Stimulated activated CD8-positive, alpha-beta memory T cell treated with anti-CD3 and anti-CD28 coated beads, Interleukin-15, amount 100 ng/mL, for 4 hours (primary cell): ENCODE measurements at regions not wholly inside any gene's neighbourhood (a gene's known extent, or its start where the extent isn't known, plus 50 kb on each side); places are given as distances from the start of the nearest gene placed in this dataset.

Experiments
- DNase-seq, 2 donors: peaks; one replicate each; pipeline ENCODE4 v3.0.0-alpha.2; 2020; ENCODE audit warnings: low read depth in 2 of 2

DNA sequence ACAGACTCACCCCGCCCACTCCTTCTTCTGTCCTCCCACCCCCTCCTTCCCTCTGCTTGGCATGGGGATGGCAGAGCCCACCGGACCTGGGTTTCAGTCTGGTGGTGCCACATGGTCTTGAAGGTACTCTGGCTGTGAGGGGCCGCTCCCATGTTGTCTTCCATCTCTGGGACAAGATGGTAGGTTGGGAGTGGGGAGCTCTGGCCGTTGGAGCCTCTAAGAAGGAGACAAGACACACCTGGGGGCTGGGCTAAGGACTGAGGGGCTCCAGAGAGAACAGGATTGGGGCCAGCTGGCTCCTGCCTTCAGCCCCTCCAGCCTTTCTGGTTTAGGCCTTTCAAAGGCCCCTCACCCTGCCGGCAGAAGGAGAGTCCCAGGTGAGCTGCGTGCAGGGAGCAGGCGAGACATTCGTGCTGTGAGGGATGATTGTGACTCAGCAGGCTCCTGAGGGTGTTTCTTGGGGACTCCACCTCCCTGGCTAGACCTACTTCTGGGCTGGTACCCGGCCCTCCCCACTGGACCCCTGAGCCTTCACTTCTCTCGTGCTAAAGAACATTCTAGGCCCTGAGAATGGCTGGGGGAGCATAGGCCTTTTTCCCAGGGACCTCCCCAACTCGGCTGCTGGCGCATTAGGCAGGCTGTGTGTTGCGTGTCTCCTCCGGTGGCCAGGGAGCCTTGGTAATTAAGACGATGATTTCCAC, 128.2 kb upstream of the HAAO start:
- no peak for DNase-seq

DNA sequence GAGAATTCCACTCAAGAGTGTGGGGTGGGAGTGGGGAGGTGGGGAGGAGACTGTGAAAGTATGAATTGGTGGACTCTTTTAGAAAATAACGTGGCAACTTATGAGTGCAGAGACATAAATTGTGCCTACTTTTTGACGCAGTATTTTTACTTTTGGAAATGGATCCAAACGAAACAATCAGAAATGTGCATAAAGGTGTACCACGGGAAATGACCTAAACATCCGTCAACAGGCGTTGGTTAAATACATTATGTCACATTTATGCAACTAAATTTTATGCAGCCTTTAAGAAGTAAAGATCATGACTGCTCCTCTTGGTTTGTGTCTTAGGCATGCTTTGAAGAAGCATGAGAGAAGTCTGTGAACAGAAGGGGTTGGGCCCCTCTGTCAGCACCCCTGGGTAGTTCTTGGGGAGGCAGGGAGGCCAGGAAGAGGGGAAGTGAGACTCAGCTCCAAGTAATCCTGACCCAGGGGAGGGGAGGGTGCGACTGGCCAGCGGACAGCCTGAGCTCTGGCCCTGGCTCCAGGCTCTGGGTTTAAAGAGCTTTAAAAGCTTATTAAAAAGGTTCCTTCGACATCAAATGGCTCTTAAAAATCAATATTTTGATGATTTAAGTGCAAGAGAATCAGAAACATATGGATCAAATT, 126.4 kb upstream of the HAAO start:
- DNase-seq: no peak

DNA sequence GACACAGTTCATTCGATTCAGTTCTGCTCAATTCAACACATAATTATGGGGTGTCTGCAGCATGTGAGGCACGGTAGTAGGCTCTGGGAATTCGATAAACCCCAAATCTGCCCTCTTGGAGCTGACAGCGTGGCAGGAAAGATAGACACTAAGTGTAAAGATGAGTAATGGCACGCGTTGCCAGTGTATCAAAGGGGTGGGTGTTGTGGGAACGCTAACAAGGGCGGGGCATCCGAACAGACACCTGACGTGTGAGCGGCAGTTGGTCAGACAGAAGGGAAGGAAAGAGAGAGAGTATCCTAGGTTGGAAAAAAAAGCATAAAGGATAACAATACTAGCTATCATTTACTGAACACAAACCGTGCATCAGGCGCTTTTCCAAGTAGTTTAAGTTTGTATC, 125.7 kb upstream of the HAAO start:
- no peak for DNase-seq

DNA sequence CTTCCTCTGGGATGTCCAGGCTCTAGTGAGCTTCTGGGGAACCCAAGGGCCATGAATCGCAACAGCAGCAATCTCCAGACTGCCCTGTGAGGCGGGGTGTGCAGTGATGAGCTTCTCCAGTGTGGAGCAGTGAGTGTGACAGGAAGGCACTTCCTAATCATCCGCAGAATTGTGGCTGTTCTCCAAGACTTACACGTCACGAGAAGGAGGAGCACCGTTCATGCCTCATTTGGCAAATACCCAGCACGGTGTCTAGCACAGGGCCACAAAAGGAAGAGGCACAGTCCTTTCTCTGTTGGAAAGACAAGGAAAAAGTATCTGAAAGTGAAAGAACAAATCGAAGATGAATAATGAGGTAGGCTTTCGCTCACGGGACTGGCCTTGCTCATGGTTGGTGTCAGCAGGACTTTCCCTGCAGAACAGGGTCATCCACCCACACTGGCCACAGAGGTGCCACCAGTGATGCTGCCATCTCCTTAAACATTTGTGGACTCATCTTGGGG, 125.1 kb upstream of the HAAO start:
- no peak for DNase-seq

DNA sequence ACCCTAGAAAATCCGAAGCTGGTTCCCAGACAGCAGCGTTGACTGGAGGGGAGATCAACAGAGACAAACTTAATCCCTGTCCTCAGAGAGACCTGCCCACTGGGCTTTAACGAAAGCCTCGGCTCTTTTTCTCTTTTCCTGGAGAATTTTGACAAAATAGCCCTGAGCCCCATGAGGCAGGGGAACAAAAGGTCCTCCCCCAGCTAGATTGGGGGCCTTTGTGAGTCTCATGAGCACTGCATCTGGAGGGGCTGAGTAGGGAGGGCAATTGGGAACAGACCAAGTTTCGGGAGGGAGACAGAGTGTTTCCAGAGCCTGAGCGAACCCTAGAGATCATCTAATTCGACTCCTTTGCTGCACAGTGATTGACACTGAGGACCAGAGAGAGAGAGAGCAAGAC, 123.9 kb upstream of the HAAO start:
- DNase-seq: no peak

DNA sequence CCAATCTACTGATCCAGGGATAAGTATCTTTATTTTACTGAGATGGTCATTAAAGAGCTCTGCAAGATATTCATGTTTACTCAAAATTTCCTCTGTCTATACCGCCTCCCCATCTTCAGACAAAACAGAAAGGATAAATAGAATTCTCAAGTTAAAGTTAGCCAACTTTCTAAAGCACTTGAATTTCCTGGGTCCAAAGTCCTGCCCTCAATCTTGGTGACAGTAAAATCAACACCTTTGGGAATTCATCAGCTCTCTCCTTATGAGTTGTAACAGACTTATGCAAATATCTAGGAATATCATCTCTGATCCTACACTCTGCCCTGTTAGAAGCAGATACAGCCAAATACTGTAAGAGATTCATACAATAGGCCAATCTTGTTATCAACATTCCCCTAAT, 122.5 kb upstream of the HAAO start:
- no peak for DNase-seq

DNA sequence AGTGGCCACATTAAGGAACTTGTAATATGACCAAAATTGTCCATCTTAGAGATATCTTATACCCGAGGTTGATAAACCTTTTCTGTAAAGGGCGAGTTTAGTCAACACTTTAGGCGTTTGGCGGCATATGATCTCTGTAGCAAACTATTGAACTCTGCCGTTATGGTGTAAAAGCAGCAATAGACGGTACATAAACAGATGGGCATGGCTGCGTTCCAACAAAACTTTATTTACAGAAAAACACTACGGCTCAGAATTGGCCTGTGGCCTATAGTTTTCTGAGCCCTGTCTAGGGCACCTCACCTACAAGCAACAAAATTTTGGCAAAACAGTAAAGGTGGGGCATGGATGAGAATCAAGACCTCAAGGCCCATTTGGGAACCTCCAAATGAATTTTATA, 121.9 kb upstream of the HAAO start:
- no peak for DNase-seq

DNA sequence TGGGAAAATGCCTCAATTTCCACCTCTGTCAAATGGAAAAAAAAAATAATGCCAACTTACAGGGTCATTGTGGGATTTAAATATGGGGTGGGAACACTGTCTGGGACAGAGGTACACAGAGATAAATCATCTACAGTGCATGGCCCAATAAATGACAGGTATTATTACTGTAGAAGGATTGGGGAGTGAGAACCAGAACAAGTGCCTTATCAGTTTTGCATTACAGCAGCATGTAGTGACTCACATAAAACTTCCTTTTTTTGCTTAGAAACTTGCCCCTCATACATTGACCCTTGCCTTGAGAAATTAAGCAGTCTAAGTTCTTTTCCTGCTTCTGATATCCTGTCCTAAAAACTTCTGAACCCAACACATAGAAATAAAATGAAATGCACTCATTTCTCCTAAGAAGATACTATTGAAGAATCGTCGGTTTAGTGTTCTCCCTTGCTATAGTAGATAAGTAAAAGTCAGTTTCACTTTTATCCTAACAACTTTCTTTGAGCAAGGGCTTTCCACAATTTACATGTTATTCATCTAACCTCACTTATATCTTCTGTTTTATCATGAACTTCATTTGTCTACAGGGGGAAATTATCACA, 121.0 kb upstream of the HAAO start:
- DNase-seq: no peak

DNA sequence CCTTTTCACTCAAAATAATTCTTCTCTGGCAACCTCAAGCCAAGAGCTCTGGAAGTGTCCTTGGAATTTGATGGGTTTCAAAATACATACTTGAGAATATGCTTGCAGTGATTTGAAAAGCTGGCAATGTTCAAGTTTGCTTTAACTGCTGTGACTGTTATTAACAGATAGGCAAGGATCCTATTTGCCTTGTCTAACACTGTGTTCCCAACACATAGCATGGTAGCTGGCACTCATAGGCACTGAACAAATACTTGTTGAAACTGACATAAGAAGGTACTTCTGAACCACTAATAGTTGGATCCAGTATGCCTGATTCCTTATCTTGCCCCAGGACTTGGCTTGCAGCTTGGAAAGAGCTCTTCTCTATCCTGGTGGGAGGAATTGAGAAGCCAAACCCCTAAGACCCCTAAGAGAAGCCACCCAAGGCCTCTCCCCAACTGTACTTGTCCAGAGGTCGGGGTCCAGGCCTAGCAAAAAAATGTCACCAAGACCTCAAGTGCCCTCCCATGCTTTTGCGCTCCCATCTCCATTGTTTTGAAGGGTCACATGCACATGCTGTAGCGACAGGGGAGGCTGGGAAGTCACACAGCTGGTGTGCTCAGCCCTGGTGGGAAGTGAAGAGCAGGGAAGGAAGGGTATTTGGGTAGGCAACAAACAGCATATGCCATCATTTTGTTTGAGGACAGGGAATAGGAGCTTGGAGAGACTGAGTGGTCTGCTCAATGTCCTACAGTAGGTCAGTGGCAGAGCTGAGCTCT, 118.4 kb upstream of the HAAO start:
- DNase-seq: no peak

DNA sequence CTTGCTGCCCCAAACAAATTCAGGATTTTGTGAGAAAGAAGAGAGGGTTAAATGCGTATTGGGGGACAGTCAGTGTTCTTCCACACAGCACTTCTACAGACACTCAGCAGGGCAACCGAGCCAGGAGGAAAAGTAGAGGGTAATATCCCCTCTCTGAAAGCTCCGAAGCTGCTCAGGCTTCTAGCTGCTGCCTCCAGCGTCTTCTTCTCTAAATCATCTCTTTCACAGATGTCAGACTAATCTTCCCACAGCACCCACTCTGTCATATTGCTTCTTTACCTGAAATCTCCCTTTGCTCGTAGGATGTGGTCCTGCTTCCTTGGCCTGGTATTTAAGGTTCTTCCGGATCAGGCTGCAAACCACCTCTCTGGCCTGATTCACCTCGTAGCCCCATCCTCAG, 117.6 kb upstream of the HAAO start:
- DNase-seq: no peak

DNA sequence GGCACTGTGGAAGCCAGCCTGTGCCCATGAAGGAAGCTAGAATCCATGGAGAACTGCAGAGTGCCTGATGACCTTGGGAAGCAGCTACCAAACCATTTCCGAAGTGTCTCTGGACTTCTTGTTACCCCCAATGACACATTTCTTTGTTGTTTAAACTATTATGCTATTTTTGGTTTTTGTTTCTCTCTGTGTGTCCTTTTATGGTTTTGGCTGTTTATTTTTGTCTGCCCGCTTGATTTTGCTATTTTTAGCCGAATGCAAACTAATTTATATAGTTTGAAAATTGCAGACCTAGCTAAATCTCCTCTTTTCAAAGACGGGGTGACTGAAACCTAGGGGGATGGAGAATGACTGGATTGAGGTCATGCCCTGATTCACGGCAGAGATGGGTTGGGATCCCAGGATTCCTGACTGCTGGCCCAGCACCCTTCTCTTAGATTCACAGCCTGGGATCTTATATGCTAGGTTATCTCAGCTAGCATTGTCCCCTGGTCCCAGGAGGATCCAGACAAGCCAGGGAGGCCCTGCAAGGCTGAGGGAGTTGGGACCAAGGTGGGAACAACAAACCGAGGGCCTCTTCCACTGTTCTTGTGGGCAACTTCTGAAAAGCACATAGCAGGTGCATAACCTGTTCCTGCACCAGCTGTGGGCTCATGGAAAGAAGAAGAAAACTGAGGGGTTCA, 116.3 kb upstream of the HAAO start:
- DNase-seq: no peak

DNA sequence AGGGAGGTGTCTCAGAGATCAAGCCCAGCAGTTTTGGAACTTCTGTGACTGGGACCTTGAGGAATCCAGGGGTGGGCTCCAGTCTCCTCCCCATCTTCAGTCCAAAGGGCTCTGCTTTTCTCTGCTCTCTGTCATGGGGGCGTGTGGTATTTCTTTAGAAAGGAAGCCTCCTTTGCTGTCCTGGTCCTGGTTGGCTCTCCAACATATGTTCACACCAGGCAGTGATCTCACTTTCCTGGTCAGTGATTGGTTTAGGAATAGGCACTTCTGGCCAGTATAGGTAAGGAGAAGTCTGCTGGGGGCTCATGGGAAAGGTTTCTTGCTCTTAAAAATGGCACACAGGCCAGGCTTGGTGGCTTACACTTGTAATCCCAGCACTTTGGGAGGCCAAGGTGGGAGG, 115.5 kb upstream of the HAAO start:
- no peak for DNase-seq

DNA sequence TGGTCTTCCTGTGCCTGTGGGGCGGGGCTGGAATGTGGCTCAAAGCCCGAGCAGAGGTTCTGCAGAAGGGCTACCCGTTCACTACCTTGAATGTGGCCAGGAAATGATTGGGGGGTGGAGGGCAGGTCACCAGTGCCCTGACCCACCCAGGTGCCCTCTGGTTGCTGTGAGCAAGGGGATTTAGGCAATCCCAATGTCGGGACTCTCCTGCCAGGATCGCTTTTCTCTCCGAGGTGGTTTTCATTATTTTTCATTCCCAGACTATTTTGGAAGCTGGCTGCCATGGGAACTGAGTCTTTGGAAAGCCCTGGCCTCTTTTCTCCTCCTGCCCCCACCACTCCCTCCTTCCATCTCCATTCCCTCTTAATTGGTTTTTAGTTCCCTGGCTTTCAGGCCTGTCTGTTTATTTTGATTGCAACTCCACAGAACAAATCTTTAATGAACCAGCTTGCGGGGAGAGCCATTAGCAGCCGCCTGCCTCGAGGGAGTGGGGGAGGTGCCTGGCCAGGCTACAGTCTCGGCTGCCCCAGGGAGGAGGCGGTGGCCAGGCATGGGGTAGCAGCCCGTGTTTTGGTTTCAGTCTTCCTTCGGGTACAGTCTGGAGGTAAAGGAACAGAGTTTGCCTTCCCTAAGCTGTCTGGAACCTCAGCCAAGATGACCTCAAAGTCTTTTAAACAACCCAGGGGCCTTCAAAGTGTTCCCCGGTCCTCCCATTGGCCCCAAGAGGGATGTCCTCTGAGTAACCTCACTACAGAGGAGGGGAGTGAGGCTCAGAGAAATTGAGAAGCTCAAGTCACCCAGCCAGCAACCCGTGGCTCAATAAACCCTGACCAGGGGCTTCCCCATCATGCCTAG, 114.4 kb upstream of the HAAO start:
- no peak for DNase-seq

DNA sequence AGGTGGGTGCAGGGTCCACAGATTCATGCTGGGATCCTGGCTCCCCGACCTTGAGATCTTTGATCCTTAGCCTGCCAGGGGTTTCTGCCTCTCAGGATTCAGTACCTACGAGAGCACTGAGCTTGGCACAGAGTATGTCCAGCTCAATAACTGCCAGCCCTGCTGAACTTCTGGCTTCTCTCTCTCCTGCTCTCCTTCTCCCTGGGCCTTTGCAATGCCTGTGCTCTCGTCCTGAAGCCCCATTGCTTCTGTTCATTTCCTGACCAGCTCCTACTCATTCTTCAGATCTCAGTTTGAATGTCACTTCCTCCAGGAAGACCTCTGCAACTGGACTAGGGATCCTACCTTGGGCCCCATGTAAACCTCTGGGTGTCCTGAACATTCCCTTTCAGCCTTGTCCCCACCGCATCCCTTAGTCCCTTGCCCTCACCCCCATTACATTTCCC, 113.8 kb upstream of the HAAO start:
- DNase-seq: no peak

DNA sequence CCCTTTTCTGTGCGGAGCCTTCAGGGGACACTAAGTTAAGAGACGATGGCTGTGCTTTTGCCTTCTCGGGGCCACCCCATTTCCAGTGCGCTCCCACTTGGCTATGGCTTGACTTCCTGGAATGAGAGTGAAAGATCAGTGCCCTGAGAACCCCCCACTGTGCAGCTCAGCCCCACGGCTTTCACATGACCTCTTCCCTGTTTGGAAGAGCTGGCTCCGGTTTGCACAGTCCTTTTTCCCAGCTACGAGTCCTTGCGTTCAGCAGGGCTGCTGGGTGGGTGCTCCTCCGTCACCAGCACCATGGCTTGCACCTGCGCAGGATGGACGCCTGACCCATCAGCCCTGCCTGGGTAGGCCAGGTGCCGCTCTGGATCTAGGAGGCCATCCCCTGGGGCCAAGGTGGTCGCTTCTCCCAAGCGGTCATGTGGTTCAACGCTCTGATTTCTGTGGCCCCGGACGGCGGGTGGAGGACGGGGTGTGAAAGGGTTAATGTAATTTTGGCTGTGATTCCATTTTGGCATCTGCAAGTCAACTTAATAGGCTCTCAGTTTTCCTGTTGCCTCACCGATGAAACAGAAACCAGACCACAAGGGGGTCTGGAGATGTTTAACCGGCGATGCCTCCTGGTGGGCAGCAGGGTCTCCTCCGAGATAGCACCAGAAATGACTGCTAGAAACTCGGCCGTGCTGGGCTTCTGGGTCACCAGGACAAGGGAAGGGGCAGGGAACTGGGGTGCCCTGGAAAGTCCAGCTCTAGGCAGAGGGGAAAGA, 113.1 kb upstream of the HAAO start:
- DNase-seq: no peak

DNA sequence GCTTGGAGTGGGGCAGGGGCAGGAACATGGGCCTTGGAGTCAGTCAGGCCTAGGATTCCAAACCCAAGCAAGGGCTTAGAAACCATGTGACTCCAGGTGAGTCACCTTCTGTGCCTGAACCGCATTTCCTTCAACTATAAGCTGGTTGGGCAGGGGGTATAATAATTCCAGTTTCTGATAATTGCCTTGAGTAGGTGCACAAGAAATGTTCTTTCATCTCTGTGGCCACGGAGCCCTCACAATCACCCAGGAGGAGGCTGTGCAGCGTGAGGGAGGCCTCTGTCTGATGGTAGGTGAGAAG, 112.1 kb upstream of the HAAO start:
- no peak for DNase-seq

DNA sequence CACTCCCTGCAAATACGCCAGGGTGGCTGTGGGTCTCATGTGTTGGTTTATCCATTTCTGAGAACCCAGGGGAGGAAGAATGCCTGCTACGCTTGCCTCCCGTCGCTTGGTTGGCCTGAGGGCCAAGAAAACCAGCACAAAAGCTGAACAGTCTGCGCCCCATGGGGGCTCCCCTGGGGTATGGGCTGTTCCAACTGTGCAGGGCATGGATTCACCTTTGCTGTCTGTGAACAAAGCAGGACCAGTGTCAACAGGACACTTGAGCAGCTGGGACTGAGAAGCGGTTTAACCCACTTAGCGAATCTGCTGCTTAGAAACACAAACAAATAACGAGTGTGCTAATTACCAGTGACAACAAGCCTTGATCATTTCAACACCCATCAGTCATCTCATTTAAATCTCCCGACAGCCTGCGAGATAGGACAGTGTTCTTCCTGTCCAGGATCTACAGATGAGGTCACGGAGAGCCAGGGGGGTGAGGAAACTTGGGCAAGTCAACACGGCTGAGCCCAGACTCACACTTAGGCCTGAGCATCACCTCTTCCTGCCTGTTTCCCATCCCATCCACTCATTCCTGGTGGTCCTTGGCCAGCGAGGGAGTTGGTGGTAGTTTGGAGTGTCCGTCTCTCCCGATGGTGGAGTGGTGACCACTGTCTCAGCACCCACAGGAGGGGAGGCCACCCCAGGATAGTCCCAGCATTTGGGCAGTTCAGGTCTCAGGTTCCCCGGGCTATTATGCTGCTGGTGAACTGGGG, 111.6 kb upstream of the HAAO start:
- DNase-seq: no peak

DNA sequence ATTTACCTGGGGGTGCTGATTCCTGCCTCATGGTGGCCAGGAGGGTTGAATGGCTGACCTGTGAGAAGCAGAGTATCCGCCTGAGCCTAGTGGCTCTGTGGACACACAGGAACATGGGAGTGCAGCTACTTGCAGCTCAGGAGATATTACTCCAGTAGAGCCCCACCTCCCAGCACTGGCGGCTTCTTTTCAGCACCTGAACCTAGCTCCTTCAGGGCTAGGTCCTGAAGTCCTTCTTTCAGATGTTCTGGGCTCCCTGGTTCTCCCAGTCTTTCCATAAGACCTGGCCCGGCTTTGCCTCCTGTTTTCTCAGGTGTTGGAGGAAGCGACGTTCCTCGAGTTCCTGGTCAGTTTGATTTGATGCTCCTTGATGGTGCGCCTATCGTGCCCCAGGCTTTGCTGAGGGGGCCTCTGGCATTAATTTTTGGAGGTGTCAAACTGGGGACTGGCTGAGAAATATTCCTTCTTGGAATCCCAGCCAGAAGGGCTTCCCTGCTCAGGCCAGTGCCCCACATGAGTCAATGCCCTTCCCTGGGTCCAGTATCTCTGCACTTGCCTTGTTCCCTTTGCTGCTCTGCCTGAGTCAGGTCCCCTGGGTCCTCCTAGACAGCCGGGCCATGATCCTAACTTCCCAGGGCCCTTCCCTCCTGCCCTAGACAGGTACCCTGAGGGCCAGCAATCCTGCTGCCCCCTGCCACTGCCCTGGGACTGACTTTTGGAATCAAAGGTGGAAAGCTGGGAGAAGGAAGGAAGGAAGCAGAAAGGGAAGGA, 110.7 kb upstream of the HAAO start:
- DNase-seq: no peak
